ENCODE measurements at regions not wholly inside any gene's neighbourhood (a gene's known extent, or its start where the extent isn't known, plus 50 kb on each side); places are given as distances from the start of the nearest gene placed in this dataset.
"Not testable (repeated sequence)": the region's sequence is repeated elsewhere in the genome, so short reads cannot be mapped to it uniquely, and the experiment has no call there.

- H3K4me1 Mint-ChIP-seq, result no peaks in the 10 kb centered on the region
- H3K9me3 Mint-ChIP-seq, result no peaks in the 10 kb centered on the region
- no peak overlapping the region for H3K4me3 Mint-ChIP-seq
- no peaks in the 10 kb centered on the region for H3K27me3 Mint-ChIP-seq (ENCODE audit: low read depth)
- no peak overlapping the region for H3K27ac Mint-ChIP-seq (ENCODE audit: unreplicated experiment)
- TF ChIP-seq CTCF (conservative IDR thresholded peaks at IDR 0.05), result no peak
- DNase-seq (ENCODE audit: low read depth, low spot score), result no peak
- no peaks in the 10 kb centered on the region for H3K36me3 Mint-ChIP-seq (ENCODE audit: low read depth)
Measured at GRCh38 chr21:35382696-35383095, 333.6 kb upstream of the RUNX1 start.

GRCh38 chr21:35381743-35382310, 332.7 kb upstream of the RUNX1 start:
- Mint-ChIP-seq H3K27me3 (ENCODE audit: low read depth) (no peaks in the 10 kb centered on the region), H3K9me3 (no peaks in the 10 kb centered on the region), H3K27ac (ENCODE audit: unreplicated experiment) (no peak overlapping the region), H3K4me1 (no peaks in the 10 kb centered on the region), H3K36me3 (ENCODE audit: low read depth) (no peaks in the 10 kb centered on the region), H3K4me3 (no peak overlapping the region)
- TF ChIP-seq CTCF (conservative IDR thresholded peaks at IDR 0.05), result no peak
- DNase-seq (ENCODE audit: low read depth, low spot score), result no peak

DNA sequence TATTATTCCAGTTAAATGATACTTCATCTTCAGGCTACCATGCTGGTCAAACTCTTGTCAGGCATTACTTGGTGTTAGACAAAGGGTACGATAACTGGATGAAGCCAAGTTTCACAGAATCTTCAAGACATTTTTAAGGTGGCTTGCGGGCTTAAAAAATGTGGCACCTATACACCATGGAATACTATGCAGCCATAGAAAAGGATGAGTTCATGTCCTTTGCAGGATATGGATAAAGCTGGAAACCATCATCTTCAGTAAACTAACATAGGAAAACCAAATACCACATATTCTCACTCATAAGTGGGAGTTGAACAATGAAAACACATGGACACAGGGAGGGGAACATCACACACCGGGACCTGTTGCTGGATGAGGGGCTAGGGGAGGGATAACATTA, 331.2 kb upstream of the RUNX1 start:
- not testable (repeated sequence) for H3K4me3 Mint-ChIP-seq; H3K4me1 Mint-ChIP-seq; H3K36me3 Mint-ChIP-seq (ENCODE audit: low read depth); H3K27me3 Mint-ChIP-seq (ENCODE audit: low read depth); H3K27ac Mint-ChIP-seq (ENCODE audit: unreplicated experiment); DNase-seq (ENCODE audit: low read depth, low spot score); H3K9me3 Mint-ChIP-seq

GRCh38 chr21:35378881-35379280, 329.8 kb upstream of the RUNX1 start:
- H3K4me1 Mint-ChIP-seq, result no peaks in the 10 kb centered on the region

GRCh38 chr21:35377505-35378090, 328.5 kb upstream of the RUNX1 start:
- no peaks in the 10 kb centered on the region for H3K4me1 Mint-ChIP-seq
- no peak overlapping the region for H3K27ac Mint-ChIP-seq (ENCODE audit: unreplicated experiment)
- H3K4me3 Mint-ChIP-seq, result no peak overlapping the region
- H3K36me3 Mint-ChIP-seq (ENCODE audit: low read depth), result no peaks in the 10 kb centered on the region
- H3K27me3 Mint-ChIP-seq (ENCODE audit: low read depth), result no peaks in the 10 kb centered on the region
- no peak for TF ChIP-seq CTCF (conservative IDR thresholded peaks at IDR 0.05)
- no peak for DNase-seq (ENCODE audit: low read depth, low spot score)
- H3K9me3 Mint-ChIP-seq, result peaks cover 5% of the 10 kb centered on the region

More at GRCh38 chr21:35378881-35379280, 329.8 kb upstream of the RUNX1 start:
- Mint-ChIP-seq H3K36me3 (ENCODE audit: low read depth) (no peaks in the 10 kb centered on the region), H3K27me3 (ENCODE audit: low read depth) (no peaks in the 10 kb centered on the region), H3K27ac (ENCODE audit: unreplicated experiment) (no peak overlapping the region), H3K9me3 (peaks cover 5% of the 10 kb centered on the region), H3K4me3 (no peak overlapping the region)
- TF ChIP-seq CTCF (conservative IDR thresholded peaks at IDR 0.05), result no peak
- no peak for DNase-seq (ENCODE audit: low read depth, low spot score)

GRCh38 chr21:35376406-35377135, 327.5 kb upstream of the RUNX1 start:
- Mint-ChIP-seq H3K27ac (ENCODE audit: unreplicated experiment) (no peak overlapping the region), H3K4me3 (no peak overlapping the region), H3K36me3 (ENCODE audit: low read depth) (no peaks in the 10 kb centered on the region), H3K9me3 (peaks cover 5% of the 10 kb centered on the region), H3K27me3 (ENCODE audit: low read depth) (no peaks in the 10 kb centered on the region), H3K4me1 (no peaks in the 10 kb centered on the region)
- TF ChIP-seq CTCF (conservative IDR thresholded peaks at IDR 0.05), result no peak
- no peak for DNase-seq (ENCODE audit: low read depth, low spot score)
